D341Med (cell line): ENCODE measurements at regions not wholly inside any gene's neighbourhood (a gene's known extent, or its start where the extent isn't known, plus 50 kb on each side); places are given as distances from the start of the nearest gene placed in this dataset.
A peak's percentile ranks its signal among the peaks of the same experiment; 100 is the strongest.

Experiments used
- DNase-seq: peaks from one replicate; pipeline ENCODE4 v3.0.0; 2012; ENCODE audit warnings: low spot score

GRCh38 chr20:63115651-63116411 is 100.1 kb downstream of the YTHDF1 start:
- DNase-seq = no peak

DNA sequence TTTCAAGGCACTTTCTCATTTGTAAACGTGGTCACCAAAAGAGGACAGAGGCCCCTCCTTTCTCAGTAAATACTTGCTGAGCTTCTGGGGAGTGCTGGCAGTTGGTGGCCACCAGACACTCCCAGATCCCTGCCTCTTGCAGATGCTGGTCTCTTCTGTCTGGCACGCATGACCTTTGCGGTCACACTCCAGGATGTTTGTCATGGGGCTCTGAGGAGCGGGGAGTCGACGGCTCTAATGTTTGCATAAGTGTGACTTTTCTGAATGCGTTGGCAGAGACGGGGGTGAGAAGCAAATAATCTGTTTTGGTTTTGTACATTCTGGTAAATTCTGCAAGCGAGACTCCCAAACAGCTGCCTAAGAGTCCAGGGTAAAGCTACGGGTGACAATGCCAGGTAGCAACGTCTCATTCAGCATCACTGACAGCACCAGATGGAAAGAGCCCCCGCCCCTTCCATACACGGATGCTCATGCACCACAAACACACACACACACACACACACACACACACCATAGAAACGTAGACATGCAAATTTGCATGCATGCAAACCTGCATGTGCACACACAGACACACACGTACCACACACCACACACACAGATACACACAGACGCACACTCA is 101.1 kb downstream of the YTHDF1 start:
- no peak for DNase-seq

DNA sequence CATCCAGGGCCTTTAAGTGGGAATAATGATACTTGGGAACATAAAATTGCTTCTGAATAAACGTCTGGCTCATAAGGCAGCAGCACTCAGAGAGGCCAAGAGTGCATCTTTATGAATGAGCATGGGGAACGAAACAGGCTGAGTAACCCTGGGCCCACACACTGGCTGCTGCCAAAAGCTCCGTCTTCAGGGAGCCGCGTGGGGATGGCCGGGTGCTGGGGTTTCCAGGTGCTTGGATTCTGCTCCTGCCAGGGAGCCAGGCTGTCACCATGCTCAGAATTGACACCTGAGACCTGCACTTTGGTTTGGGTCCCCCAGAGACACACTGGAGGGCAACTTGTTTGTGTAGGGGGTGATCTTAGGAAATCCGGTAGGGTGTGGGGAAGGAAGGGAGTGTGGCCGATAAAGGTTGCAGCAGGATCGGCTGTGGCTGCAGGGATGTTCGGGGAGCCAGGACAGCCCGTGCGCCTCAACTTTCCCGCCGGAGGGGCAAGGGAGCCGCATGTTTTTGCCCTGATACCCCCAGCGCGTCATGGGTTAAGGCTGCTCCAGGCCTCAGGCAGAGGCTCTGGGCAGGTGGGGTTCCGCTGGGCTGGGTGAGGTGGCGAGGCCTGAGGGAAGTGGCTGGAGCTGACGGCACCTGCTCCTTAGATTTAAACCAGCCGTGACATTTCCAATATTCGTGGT is 101.8 kb downstream of the YTHDF1 start:
- no peak for DNase-seq

GRCh38 chr20:63112491-63113219 is 103.3 kb downstream of the YTHDF1 start:
- no peak for DNase-seq

- DNase-seq = no peak
Measured at GRCh38 chr20:63108247-63108646, 101.5 kb upstream of the BHLHE23 start.

- DNase-seq = no peak
Measured at GRCh38 chr20:63107449-63108200, 100.9 kb upstream of the BHLHE23 start.

DNA sequence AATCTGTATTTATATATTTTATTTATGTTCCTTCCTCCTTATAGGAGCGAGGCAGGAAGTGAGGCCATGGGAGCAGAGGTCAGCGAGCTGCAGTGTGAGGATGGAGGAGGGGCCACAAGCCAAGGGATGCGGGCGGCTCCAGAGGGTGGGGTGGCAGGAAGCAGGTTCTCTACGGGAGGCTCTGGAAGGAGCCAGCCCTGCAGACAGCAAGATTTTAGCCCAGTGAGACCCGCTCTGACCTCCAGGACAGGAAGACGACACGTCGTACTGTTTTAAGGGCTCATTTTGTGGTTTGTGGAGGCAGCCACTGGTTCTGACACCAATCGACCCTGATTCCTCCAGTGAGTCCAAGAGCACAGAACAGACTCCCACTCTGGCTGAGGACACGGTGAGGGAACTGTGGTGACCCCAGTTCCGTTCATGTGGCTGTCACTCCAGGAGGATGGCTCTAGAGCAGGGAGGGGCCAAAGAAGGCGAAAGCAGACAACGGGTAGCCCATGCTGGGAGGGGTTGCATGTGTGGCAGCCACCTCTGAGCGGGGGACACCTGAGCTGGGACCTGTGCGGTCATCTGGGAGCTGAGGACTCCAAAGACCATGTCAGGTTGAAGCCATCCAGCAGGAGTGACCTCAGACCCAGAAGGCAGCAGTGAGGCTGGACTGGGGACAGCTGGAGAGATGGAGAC is 100.1 kb upstream of the BHLHE23 start:
- DNase-seq = no peak

- no peak for DNase-seq
Measured at GRCh38 chr20:63106108-63106764, 99.5 kb upstream of the BHLHE23 start.

GRCh38 chr20:63105211-63106107 is 98.7 kb upstream of the BHLHE23 start:
- no peak for DNase-seq

DNA sequence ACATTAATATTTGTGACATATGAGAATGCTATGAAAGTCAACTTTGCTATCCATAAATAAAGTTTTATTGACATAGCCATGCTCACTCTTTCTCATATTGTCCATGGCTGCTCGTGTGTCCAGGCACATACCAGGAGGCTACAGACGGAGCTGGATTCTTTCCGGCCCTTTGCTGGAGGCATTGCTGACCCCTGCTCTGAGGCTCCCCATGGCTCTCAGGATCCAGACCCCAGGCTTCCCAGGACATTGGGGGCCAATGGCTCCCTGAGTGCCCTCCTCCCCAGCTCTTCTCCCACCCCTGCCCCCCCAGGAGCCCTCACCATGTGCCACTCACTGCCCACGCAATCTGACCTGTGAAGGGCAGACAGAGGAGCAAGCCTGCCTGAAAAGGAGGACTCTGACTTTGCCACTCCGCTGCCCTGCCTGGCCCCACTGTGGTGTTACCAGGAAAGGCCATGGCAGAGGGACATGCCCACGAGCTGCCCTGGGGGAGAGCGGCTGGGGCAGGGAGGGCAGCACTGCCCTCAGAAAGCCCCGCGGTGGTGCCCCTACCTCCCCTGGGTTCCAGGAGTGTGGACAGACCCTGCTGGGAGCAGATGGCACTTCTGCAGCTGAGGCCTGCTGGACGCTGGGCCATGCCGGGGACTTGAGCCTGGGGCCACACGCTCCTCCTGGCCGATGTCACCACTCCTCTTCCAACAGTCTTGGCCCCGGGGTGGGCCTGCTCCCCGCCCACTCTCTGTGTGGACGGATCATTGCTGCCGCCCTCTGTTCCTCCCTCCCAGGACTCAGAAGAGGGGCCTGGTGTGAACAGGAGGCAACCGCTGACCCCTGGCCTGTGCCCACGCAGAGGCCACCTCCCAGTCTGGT is 97.8 kb upstream of the BHLHE23 start:
- DNase-seq = no peak

DNA sequence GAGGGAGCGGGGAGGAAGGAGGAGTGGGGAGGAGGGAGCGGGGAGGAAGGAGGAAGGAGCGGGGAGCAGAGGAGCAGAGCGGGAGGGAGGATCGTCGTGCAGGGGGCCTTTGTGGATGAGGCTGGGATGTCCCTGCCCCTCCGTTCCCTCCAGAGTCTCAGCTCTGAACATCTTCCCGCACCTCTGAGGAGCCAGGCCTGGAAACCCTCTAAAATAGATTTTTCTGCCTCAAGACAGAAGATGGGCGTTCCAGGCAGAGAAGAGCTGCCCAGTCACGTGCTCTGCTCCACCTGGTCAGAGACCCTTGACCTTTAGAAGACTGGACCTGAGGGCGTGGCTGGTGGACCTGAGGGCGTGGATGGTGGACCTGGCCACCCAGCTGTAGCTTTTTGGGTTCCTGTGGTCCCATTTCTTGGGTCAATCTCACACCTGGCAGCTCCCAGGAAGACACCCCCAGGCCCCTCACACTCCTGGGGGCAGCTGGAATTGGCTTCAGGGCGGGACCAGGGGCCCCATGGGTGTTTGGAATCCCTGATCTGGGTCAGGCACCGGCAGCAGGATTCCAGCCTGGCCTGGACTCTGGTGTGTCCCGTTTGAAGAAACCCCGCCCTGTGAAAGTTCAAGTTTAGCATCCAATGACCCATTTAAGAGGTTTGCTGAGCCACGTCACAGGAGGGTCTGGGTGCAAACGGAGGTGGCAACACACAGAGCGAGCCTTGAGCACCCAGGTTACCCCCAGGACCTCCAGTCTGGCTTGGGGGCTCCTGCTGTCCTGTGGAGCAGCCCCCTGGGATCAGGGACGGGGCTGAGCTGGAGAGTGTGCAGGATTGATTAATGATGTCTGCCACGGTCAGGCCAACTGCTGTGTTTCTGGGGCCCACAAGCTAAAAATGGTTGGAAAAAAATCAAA is 96.9 kb upstream of the BHLHE23 start:
- DNase-seq = no peak

- no peak for DNase-seq
Measured at GRCh38 chr20:63102721-63103375, 96.1 kb upstream of the BHLHE23 start.

GRCh38 chr20:63101781-63102720 is 95.3 kb upstream of the BHLHE23 start:
- peak; percentile 76 for DNase-seq

DNA sequence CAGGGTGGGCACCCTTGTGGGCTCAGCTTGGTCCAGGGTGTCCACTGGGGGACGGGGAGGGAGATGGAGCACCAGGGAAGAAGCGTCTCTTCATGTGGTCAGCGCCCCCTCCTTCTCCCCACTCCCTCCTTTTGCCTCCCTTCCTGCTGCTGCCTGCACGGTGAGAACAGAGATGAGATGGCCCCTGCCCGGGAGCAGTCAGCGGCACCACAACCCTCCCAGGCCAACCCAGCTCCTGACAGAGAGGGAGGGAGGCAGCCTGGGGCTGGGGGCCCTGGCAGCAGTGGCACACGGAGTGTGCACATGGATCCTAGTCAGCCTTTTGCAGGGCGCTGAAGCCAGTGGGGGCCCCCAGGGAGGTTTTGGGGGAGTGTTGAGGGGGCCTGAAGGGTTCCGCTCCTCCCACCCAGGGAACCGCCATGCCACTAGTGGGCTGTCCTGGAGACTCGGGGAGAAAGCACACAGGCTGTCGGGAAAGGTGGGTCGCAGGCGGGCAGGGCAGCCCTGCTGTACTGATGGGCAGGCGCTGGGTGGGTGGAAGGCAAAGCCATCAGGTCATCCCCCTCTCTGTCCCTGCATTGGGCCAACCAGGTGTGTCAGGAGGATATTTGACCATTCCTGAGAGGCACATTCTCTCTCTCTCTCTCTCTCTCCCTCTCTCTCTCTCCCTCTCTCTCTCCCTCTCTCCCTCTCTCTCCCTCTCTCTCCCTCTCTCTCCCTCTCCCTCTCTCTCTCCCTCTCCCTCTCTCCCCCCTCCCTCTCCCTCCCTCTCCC is 94.3 kb upstream of the BHLHE23 start:
- DNase-seq = peak; percentile 49
